ENCODE measurements at regions not wholly inside any gene's neighbourhood (a gene's known extent, or its start where the extent isn't known, plus 50 kb on each side); places are given as distances from the start of the nearest gene placed in this dataset.

DNA sequence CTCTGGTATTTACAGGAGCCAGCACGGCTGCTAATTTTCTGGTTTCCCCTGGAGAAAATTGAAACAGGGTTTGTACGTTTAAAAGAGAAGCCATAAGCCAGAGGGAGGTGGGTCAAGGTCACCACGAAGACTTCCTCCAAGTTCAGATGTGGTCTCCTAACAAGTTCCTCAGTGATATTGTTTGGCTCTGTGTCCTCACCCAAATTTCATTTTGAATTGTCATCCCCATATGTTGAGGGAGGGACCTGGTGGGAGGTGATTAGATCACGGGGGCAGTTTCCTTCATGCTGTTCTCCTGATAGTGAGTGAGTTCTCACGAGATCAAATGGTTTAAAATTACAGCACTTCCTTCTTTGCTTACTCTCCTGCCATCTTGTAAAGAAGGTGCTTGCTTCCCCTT lies 295.4 kb upstream of the DAB1 start:
- TF ChIP-seq CTCF (IDR thresholded peaks at IDR 0.05 in 4 of 5, conservative IDR thresholded peaks at IDR 0.05 in 1 of 5): no peak
- TF ChIP-seq POLR2A (IDR thresholded peaks at IDR 0.05): no peak
